HG02981 (cell line): ENCODE measurements at regions not wholly inside any gene's neighbourhood (a gene's known extent, or its start where the extent isn't known, plus 50 kb on each side); places are given as distances from the start of the nearest gene placed in this dataset.

Source experiments
- ATAC-seq: cut with Tn5 transposase; IDR thresholded peaks from one replicate; pipeline ENCODE4 v1.9.1; 2021; ENCODE audit warnings: mild to moderate bottlenecking, moderate library complexity; ENCODE audit not compliant: unreplicated experiment

DNA sequence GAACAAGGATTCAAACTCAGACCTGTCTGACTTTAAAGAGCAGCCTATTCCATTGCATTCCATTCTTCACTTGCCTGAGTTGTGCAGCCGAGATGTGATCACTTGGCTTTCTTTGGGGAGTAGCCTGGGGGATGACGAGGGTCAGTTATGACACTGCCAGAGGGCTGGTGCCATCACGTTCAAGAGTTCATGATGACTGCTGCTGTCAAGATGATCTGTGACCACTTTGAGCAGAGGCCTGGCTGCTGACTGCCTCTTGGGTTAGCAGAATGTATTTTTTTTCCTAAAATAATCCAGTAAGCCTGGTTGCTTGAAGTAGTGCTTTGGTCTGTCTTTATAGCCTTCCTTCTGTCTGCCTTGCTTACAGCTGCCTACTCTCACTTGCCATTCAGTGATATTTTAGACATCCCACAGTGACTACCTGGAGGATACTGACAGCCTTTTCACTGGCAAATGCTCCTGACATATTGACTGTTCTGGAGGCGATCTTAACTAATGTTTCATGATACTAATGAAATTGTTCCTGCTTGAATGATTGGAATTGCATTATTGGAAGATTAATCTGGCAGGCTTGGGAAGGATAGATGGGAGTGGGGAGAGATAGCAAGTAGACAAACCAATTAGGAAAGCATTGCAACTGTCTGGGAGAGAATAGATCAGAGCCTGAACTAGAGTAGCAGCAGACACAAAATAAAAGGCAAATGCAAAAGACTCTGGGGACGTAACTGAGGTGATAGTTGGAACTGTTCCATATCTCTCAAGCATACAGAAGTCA, 221.6 kb upstream of the LCORL start:
- ATAC-seq = no peak

- ATAC-seq = no peak
These were observed 220.2 kb upstream of the LCORL start for GRCh38 chr4:18241727-18242126.

DNA sequence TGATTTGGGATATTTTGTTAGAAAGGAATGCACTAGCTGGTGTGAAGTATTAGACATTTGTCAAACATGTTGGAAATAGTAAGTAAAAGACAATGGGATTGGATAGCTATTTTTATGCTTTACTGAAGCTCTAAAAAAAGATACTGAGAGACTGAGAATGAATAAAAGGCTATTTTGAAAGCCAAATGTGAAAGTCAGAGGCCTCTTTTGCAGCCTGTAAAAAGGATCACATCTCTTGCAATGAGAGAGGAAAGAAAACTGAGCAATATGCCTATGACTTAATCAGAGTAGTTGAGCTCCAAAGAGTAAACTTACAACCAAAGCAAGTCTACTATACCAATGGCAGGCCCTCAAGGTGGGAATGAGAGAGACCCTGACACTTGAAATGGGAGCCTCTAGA, 212.6 kb upstream of the LCORL start:
- ATAC-seq = no peak

DNA sequence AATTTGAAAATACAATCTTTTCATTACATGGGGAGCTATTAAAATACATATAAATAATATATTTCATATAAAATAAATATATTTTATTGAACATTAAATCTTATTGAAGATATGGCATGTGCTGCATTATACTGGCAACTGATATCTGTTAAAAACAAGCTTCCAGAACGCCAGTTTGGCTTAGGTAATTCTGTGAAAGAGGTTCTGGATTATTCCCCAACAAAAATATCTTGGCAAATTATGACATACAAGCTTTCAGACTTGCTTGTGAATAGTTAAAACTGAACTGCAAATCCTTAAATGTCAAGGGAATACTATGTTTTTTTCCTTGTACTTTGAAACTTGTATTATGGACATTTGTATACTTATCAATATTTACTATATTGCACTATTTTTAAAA, 210.2 kb upstream of the LCORL start:
- no peak for ATAC-seq

- ATAC-seq = no peak
These were observed 206.3 kb upstream of the LCORL start for GRCh38 chr4:18227880-18228279.

- no peak for ATAC-seq
These were observed 193.0 kb upstream of the LCORL start for GRCh38 chr4:18214411-18215055.

DNA sequence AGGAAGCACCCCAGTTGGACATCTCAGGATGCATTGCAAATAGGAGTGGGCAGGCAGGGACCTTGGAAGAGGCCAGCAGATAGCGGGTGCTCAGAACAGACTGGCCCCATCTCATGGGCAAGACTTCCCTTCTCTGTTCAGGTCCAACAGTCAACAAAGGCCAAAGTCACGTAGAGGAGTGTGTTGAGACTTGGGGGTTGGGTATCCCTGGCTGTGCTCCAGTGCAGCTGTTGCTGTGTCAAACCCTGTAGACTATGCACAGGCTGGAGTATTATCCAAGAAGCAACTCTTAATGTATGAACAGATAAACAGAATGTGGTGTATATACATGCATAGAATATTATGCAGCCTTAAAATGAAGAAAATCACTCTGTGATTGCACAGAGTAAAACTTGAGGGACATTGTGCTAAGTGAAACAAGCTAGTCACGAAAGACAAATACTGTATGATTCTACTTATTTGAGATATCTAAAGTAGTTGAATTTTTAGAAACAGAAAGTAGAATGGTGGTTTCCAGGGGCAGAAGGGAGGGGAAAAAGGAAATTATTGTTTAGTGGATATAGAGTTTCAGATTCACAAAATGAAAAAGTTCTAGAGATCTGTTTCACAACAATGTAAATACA, 192.1 kb upstream of the LCORL start:
- peak; percentile 38 for ATAC-seq

DNA sequence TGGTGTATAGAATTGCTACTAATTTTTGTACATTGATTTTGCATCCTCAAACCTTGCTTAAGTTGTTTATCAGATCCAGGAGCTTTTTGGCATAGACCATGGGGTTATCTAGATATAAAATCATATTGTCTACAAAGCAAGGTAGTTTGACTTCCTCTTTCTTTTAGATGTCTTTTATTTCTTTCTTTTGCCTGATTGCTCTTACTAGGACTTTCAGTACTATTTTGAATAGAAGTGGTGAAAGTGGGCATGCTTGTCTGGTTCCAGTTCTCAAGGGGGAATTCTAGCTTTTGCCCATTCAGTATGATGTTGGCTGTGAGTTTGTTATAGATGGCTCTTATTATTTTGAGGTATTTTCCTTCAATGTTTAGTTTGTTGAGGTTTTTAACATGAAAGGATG, 187.9 kb upstream of the LCORL start:
- ATAC-seq = peak; percentile 67

DNA sequence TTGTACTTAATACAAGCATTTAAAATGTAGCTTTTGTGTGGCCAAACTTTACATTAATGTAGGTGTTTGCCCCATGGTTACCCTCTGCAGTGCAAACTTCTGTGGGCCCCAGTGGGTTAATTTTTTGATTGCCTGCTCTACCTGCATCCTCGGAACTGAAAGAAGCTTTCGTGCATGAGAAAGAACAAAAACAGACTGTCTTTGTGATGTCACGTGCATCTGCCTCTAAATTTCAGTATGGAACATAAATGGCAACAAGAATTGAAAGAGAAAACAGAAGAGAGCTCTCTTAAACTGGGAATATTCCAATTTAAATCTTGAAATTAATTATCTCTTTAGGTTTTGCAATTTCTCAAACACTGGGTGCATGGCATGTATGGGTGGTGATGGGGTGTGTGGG, 182.4 kb upstream of the LCORL start:
- ATAC-seq = no peak

GRCh38 chr4:18202486-18202885, 180.9 kb upstream of the LCORL start:
- ATAC-seq = no peak

- ATAC-seq = no peak
These were observed 180.3 kb upstream of the LCORL start for GRCh38 chr4:18201885-18202284.

GRCh38 chr4:18198653-18199052, 177.1 kb upstream of the LCORL start:
- ATAC-seq = no peak

DNA sequence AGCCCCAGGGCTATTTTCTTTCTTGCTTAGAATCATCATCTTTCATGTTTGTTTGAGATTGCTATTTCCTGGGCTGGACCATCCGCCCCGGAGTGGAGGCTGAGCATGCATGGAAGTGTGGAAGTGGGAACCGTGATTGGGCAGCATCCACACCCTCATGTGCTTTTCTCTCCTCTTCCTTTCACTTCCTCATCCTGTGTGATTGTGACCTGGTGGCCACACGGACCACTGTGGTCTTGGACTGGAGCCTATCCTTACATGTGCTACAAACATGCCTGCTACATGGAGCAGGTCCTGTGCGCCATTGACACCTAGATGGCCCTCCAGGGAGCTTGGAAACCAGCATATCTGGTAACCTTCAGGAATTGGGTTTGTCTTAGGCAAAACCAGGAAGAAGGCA, 175.9 kb upstream of the LCORL start:
- ATAC-seq = no peak

DNA sequence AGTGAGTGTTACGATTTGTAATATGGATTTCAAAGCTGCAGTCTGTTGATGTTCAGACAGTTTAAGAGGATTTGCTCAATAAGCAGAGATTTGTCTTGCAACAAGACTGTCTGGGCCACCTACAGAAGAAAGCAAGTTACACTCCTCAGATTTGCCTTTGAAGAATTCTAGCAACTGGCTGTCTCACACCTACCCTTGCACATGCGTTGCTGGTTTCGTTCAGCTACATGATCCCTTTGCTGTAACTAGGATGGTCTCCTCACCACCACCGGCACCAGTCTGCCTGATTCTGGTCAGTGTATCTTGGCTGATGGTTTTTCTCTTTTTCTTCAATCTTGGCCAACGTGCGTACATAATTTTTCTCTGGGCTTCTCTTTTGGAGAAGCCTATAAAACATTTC, 172.7 kb upstream of the LCORL start:
- ATAC-seq = no peak

GRCh38 chr4:18192901-18193300, 171.3 kb upstream of the LCORL start:
- no peak for ATAC-seq

DNA sequence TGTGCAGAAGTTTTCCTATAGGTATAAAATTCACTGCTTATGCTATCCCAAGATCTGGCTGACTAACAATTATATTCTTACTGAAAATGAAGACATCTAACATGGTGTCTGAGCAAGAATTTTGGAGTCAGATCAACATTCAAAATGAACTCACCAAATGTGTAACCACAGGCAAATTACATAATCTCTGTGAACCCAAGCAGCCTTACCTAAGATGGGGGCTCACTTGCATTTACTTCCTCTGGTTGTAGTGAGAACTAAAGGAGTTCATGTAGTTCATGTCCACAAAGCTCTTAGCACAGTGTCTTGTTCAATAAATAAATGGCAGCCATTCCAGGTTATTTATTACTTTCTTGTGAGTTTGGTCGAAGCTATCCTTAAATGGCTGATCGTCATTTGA, 163.9 kb upstream of the LCORL start:
- no peak for ATAC-seq

DNA sequence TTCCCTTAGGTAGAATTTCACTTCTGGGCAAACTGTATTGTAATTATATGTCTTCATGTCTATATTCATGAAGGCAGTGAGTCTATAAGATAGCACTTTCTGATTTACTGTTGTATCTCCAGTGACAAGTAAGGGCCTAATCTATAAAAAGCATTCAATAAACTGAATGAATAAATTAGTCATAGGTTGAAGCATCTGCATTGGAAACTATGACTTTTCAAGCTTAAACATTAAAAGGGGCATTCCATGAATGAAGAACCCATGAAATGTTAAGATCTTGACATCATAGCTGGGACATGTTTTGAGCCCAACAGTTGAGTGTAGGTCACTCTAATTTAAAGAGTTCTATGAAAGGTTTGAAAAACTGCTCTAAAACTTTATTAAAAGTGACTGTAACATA, 159.3 kb upstream of the LCORL start:
- ATAC-seq = peak; percentile 67

GRCh38 chr4:18180122-18180521, 158.6 kb upstream of the LCORL start:
- no peak for ATAC-seq

GRCh38 chr4:18171896-18172295, 150.3 kb upstream of the LCORL start:
- no peak for ATAC-seq

DNA sequence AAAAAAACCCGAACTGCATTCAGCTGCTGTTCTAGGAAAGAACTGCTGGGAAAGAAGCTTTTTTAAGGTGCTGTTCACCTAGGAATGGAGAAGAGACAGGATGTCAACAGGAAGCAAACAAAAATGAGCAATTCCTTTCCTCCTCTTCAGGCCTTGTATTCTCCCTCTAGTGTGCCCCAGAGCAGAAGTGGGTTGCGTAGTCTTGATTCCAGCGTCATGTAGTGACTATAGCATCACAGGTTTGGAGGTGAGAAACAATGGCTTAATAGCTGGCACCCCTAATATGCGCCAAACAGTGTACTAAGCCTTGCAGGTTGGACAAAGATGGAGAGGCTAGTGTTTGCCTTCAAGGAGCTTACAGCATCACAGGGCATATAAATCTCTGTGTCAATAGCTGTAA, 146.3 kb upstream of the LCORL start:
- no peak for ATAC-seq

DNA sequence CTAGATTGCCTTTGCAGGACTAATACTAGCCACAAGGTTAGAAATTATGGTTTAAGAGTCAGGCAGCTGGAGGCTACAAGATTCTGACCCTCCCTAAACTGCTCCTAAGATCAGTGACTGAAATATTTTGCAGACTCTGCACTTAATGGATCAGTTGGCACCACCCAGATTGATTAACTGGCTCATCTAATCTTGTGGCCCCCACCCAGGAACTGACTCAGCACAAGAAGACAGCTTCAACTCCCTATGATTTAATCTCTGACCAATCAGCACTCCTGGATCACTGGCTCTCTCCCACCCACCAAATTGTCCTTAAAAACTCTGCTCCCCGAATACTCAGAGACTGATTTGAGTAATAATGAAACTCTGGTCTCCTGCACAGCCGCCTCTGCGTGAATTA, 145.4 kb upstream of the LCORL start:
- no peak for ATAC-seq

- no peak for ATAC-seq
These were observed 140.9 kb upstream of the LCORL start for GRCh38 chr4:18162453-18162852.
